Activated T-cell treated with anti-CD3 and anti-CD28 coated beads for 24 hours (primary cell): ENCODE measurements at regions not wholly inside any gene's neighbourhood (a gene's known extent, or its start where the extent isn't known, plus 50 kb on each side); places are given as distances from the start of the nearest gene placed in this dataset.

Experiments
- DNase-seq: peaks from one replicate; pipeline ENCODE4 v3.0.0-alpha.2; 2020; ENCODE audit warnings: low read depth

DNA sequence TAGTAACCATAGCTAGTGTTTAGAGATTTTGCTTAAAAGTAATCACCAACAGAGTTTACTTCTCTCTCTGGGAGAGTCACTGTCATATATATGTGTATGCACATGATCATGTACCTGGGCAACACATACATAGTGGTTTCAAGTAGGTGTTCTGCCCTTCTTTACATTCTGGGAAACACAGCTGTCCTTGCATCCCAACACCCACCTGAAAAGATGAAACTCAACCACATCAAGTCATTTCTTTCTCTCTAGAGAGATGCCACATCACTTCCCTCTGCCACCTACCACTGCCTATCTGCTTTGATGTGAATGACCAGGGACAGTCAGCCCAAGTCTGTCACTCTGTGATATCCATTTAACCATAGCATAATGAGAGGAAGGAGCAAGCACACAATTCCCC lies 155.8 kb upstream of the GADL1 start:
- no peak for DNase-seq

DNA sequence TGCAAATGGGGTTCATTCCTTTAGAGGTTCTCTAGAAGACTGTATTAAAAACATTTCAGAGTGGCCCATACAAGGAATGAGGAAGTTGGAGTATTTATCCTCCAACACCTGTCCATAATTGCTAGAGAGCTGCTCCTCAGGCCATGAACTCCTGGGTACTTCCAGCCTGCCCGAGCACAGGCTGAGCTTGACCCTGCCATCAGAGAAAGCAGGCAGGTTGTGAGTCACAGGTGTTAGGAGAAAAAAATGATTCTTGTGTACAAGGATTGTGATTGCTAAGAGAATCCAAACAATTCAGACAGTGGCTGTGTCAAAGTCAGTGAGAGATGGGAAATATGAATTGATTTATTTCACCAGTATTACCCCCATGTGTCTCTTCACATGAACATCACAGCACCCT lies 156.8 kb upstream of the GADL1 start:
- DNase-seq: no peak

DNA sequence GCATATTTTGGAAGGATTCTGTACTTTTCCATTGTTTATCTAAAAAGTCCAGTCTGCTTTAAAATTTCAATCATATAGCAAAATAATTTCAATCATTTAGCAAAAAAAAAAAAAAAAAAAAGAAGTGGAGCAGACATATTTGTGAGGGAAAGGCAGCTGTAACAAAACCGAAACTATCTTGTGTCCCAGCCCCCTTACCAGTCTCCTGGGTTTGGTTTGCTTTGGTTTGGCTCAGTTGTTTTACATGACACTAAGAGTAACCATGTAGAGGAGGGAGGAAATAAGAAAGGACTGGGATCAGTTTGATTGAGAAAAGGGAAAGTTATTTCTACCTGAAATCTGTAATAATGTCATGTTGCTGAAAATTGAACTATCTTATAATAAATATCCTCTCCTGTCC lies 158.8 kb upstream of the GADL1 start:
- no peak for DNase-seq

DNA sequence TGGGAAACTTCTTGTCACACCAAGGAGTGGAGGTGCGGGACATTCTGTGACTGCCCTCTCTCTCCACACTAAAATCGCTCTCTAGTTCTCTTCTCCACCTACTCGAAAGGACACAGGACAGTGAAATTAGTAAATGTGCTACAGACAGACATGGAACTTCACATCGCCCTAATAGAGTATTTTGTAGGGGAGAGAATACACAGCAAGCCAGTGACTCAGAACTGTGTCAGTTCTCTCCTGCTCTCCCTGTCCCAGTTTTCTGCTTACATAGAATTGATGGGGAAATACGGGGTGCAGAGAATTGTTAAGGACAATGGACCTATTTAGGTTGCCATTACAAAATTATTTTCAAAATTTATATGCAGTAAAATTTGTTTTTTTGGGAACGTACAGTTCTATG lies 159.6 kb upstream of the GADL1 start:
- DNase-seq: no peak

GRCh38 chr3:31055757-31056156 lies 161.3 kb upstream of the GADL1 start:
- no peak for DNase-seq

DNA sequence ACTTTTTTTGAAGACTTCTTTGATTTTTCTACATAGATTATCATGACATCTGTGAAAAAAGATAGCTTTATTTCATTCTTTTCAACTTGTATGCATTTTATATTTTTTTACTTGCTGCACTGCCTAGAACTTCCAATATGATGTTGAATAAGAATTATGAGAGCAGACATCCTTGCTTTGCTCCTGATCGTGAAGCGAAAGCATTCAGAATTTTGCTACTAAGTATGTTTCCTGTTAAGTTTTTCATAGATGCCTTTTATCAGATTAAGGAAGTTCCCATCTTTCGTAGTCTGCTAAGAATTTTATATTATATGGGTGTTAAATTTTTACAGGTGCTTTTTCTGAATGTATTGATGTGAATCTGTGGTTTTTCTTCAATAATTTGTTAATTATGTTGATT lies 163.4 kb upstream of the GADL1 start:
- no peak for DNase-seq

- no peak for DNase-seq
Measured at GRCh38 chr3:31064021-31064420, 169.6 kb upstream of the GADL1 start.

DNA sequence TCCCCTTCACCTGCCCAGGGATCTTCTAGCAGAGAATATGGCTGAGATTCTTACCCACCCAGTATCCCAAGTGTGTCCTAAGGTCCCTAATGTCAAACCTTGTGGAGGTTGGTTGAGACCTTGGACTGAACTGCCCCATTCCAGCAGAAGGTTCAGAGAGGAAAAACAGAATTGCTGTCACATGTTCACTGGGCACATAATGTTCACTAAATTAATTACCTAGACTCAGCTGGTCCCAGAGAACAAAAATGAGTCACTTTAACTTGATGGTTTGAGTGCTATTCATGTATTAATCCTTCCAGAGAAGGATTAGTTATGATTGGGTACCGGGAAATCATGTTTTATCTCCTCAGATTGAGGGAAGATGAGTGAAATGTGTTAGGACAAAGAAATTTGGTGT lies 171.3 kb upstream of the GADL1 start:
- no peak for DNase-seq

DNA sequence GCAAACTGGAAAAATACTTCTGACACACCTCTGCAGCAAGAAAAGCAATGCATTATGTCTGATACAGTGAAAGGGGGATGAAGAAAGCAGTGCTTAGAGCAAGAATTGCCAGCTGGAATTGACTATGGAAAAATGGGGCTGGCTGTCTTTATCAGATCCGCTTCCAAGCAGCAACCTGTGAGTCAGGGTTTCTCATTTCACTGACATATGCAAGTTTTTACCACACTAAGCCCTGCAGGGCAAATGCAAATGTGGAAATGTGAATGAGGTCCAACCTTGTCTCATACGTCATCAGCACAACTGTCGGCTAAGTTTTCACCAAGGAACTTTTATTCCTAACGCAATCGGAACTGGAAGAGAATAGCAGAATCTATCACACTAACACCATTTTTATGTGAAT lies 172.5 kb upstream of the GADL1 start:
- no peak for DNase-seq

- DNase-seq: no peak
Measured at GRCh38 chr3:31075471-31075870, 181.0 kb upstream of the GADL1 start.

DNA sequence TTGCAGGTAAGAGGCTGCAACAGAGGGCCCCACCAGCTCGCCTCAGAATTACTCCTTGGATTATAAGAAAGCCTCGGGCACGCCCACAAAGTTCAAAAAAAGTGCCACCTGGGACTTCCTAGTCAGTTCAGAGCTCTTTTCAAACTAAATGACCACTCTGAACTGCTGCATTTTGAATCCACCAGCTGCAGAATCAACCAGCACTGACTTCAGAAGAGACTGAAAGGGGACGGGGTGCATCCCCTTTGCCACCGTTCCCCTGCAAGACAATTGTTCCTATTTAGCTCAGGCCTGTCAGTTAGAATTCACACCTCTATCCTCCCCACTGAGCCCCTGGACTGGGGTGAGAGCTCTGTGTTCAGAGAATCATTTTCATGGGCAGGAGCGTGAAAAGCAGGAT lies 181.4 kb upstream of the GADL1 start:
- DNase-seq: no peak

- DNase-seq: peak; percentile 28
Measured at GRCh38 chr3:31077021-31077601, 182.7 kb upstream of the GADL1 start.

DNA sequence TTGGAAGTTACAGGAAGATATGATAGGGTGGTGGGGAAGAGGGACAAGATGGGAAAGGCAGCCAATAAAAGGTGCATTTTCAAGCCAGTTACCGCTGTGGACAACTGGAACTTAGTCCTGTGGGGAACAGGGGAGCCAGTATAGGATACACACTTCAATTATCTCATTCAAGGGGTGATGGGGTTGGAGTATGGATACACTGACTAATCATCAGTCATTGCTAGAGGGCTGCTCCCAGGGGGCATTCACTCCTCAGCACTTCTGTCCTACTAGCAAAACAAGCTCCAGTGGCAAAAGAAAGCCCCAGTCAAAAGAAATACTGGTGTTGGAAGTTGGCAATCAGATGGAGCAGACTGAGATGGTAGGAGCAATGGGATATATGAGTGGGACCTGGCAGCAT lies 183.4 kb upstream of the GADL1 start:
- DNase-seq: no peak

- DNase-seq: no peak
Measured at GRCh38 chr3:31079689-31080088, 185.2 kb upstream of the GADL1 start.

DNA sequence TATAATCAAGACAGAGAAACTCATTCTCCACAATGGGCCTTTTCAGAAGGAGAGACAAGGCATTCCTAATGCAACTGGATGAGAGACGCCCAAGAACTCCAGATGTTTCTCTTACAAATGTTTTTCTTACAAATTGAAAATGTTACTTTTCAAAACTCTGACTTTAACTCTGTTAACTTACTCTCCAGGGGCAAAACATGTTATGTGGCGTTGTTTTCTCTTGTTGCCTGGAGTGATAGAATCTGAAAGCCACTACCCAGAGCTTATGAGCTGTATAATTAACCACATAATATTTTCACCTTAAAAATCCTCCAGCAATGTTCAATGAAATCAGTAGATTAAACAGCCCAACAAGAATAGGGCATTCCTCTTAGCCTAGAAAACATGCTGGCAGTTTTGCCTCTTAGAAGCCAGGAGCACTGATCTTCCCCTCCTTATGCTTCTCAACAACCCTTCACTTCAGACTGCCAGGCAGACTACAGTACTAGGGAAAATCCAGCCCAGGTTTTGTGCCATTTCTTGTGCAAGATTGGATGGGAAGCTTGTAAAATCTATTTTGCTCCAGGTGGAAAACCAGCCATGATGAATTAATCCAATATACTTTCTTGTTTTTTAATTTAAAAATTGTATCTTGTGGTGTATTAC lies 186.7 kb upstream of the GADL1 start:
- DNase-seq: no peak

- DNase-seq: no peak
Measured at GRCh38 chr3:31086148-31086547, 191.7 kb upstream of the GADL1 start.

DNA sequence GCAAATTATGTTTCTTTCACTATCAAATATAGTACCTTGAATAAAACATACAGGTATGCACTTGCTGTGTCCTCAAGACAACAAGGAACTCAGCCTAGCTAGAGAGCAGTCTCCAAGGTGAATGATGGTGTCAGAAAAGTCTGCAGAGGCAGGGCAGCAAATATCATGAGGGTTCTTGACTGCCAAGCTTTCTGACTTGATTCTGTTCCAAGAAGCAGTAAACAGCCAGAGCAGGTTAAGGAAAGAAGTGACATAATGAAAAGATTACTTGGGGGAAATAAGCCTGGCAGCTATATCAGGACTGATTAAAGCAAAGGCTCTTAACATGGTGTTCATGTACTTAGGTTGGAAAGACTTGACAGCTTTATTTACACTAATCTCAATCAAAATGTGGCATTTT lies 192.2 kb upstream of the GADL1 start:
- DNase-seq: no peak

DNA sequence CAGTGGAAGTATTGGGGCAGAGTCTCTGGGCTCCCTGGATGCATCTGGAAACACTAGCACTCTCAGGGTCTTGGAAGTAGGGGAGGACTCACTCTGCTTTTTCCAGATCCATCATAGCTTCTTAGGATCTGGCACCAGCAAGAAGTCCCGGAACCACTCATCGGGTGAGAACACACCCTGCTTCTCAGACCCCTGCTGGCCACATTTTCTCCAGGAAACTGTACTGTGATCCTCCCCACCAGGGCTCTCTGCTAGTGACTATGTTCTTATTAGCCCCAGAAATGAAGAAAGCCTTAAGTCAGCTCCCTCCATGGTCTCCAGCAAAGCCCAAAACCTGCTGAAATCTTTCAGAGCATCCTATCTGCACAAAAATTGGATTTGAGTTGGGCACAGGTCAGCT lies 197.3 kb upstream of the GADL1 start:
- DNase-seq: no peak

DNA sequence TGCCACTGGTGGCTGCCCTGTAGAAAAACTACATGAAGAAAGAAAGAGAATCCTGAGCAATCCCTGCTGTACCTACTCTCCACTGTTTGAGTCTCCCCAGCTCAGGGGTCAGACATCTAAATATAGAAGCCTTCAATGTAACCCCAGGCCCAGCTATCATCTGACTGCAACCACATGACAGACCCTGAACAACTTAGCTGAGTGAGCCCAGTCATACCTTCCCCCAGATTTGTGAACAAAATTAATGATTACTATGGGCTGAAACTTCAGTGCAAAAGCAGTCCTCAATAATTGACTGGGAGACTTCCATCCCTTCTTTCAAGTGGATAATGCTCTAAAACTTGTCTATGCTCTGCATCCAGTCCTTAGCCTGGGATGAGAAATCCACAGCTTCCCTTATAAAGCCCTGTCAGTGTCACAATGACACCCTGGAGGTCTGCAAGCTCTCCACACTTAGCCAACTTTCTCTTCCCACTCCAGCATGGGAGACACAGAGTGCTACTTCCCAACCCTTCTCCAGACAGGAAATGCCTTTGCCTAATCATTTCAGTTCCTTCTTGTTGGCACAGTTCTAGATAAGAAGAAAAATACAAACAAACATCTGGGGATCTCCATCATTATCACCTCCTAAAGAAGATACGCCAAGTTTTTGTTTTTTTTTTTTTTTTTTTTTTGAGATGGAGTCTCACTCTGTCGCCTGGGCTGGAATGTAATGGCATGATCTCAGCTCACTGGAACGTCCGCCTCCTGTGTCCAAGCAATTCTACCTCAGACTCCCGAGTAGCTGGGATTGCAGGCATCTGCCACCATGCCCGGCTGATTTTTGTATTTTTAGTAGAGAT lies 198.5 kb upstream of the GADL1 start:
- DNase-seq: no peak

- DNase-seq: no peak
Measured at GRCh38 chr3:31093606-31094005, 199.1 kb upstream of the GADL1 start.

DNA sequence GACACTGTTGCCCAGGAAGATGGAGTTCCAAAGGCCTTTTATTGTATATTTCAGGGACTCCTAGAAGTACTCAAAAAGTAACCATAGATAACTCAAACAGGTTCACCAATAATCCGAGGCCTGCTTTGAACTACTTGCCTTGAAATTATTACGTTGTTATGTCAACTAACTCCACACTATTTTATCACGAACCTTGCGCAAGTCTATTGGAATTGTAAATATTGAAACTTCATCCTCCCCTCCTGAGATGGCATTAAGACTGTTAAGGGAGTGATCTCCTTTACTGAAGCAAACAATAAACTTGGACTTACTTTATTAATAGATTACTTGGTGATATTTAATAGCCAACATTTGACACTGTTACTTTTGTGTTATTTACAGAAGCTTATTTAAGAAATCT lies 199.6 kb upstream of the GADL1 start:
- DNase-seq: no peak

- no peak for DNase-seq
Measured at GRCh38 chr3:31095255-31095654, 200.8 kb upstream of the GADL1 start.

- no peak for DNase-seq
Measured at GRCh38 chr3:31096661-31097395, 202.4 kb upstream of the GADL1 start.
